Left ventricle myocardium inferior (tissue), 1 donor: ENCODE measurements at regions not wholly inside any gene's neighbourhood (a gene's known extent, or its start where the extent isn't known, plus 50 kb on each side); places are given as distances from the start of the nearest gene placed in this dataset.

Source experiments
- DNase-seq: peaks from one replicate; pipeline ENCODE4 v3.0.0-alpha.2; 2020
- H3K27ac ChIP-seq: fragments of 200-600 bp; replicated peaks from 2 replicates; pipeline ENCODE4 v1.8.0; 2021
- H3K27me3 ChIP-seq: fragments of 200-600 bp; 2 replicates; pipeline ENCODE4 v1.8.0; 2021; ENCODE audit warnings: low read depth
- H3K36me3 ChIP-seq: fragments of 200-600 bp; 2 replicates; pipeline ENCODE4 v1.8.0; 2021
- H3K4me1 ChIP-seq: fragments of 200-600 bp; 2 replicates; pipeline ENCODE4 v1.8.0; 2021
- H3K4me3 ChIP-seq: fragments of 200-600 bp; 2 replicates; pipeline ENCODE4 v1.8.0; 2021; ENCODE audit warnings: mild to moderate bottlenecking, moderate library complexity
- H3K9me3 ChIP-seq: fragments of 200-600 bp; replicated peaks from 2 replicates; pipeline ENCODE4 v1.8.0; 2021
- intact Hi-C: fragments of 100-400 bp; cut with micrococcal nuclease; formaldehyde crosslinking; loops from one replicate; pipeline ENCODE4 v1.11.0; 2022
- TF ChIP-seq, protein P1 (sequence below): fragments of 200-600 bp; IDR thresholded peaks from 2 replicates; pipeline ENCODE4 v1.8.0; 2021; ENCODE audit warnings: antibody characterized with exemption, mild to moderate bottlenecking, borderline replicate concordance
- donor health status: DM: no; HTN: yes; CAD: no; lungs with severe emphysema.

GRCh38 chr1:234838182-234838581, 228.2 kb upstream of the IRF2BP2 start:
- H3K36me3 ChIP-seq: no peaks in the 10 kb centered on the region
- intact Hi-C loops: no loop called here
- H3K9me3 ChIP-seq: no peaks in the 10 kb centered on the region
- H3K27me3 ChIP-seq: no peaks in the 10 kb centered on the region
- no peak overlapping the region for H3K27ac ChIP-seq
- TF ChIP-seq, protein P1, sequence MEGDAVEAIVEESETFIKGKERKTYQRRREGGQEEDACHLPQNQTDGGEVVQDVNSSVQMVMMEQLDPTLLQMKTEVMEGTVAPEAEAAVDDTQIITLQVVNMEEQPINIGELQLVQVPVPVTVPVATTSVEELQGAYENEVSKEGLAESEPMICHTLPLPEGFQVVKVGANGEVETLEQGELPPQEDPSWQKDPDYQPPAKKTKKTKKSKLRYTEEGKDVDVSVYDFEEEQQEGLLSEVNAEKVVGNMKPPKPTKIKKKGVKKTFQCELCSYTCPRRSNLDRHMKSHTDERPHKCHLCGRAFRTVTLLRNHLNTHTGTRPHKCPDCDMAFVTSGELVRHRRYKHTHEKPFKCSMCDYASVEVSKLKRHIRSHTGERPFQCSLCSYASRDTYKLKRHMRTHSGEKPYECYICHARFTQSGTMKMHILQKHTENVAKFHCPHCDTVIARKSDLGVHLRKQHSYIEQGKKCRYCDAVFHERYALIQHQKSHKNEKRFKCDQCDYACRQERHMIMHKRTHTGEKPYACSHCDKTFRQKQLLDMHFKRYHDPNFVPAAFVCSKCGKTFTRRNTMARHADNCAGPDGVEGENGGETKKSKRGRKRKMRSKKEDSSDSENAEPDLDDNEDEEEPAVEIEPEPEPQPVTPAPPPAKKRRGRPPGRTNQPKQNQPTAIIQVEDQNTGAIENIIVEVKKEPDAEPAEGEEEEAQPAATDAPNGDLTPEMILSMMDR: no peak
- H3K4me1 ChIP-seq: peaks cover 19% of the 10 kb centered on the region
- H3K4me3 ChIP-seq: no peak overlapping the region
- no peak for DNase-seq

DNA sequence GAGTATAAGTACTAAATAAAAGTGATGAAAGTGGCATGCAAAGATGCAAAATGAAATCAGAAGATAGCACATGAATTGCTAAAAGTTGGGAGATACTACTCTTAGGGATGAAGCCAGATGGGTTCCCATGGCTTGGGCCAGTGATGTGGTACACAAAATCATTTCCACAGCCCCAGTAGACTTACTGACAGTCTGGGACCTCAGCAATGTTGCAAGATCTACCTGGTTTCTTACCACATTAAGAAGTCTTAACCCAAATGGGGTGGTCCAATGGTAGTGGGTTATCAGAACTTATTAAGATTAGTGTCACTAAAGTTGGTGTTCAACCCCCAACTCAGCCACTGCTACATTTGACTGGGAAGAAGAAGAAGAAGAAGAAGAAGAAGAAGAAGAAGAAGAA, 227.7 kb upstream of the IRF2BP2 start:
- intact Hi-C loops: no loop called here
- DNase-seq: no peak
- Histone ChIP-seq H3K4me1 (peaks cover 15% of the 10 kb centered on the region), H3K4me3 (no peak overlapping the region), H3K27me3 (no peaks in the 10 kb centered on the region), H3K27ac (no peak overlapping the region), H3K36me3 (no peaks in the 10 kb centered on the region), H3K9me3 (no peaks in the 10 kb centered on the region)
- TF ChIP-seq, protein P1: no peak

- H3K27me3 ChIP-seq: no peaks in the 10 kb centered on the region
- intact Hi-C loops: no loop called here
- H3K4me1 ChIP-seq: peaks cover 6% of the 10 kb centered on the region
- no peaks in the 10 kb centered on the region for H3K9me3 ChIP-seq
- H3K4me3 ChIP-seq: no peak overlapping the region
- H3K27ac ChIP-seq: no peak overlapping the region
- TF ChIP-seq, protein P1: no peak
- H3K36me3 ChIP-seq: no peaks in the 10 kb centered on the region
- DNase-seq: no peak
Observed at GRCh38 chr1:234836776-234837357, 226.9 kb upstream of the IRF2BP2 start.

- intact Hi-C loops: no loop called here
- H3K27me3 ChIP-seq: no peaks in the 10 kb centered on the region
- no peak for DNase-seq
- H3K4me3 ChIP-seq: no peak overlapping the region
- peaks cover 3% of the 10 kb centered on the region for H3K4me1 ChIP-seq
- H3K27ac ChIP-seq: no peak overlapping the region
- no peaks in the 10 kb centered on the region for H3K36me3 ChIP-seq
- no peaks in the 10 kb centered on the region for H3K9me3 ChIP-seq
- TF ChIP-seq, protein P1: no peak
Observed at GRCh38 chr1:234836045-234836681, 226.2 kb upstream of the IRF2BP2 start.

- TF ChIP-seq, protein P1: no peak
- Histone ChIP-seq H3K27me3 (no peaks in the 10 kb centered on the region), H3K36me3 (no peaks in the 10 kb centered on the region), H3K4me1 (peaks cover 3% of the 10 kb centered on the region), H3K4me3 (no peak overlapping the region), H3K9me3 (no peaks in the 10 kb centered on the region), H3K27ac (no peak overlapping the region)
- intact Hi-C loops: no loop called here
- DNase-seq: no peak
Observed at GRCh38 chr1:234835239-234835638, 225.3 kb upstream of the IRF2BP2 start.
